ENCODE measurements at regions not wholly inside any gene's neighbourhood (a gene's known extent, or its start where the extent isn't known, plus 50 kb on each side); places are given as distances from the start of the nearest gene placed in this dataset.

DNA sequence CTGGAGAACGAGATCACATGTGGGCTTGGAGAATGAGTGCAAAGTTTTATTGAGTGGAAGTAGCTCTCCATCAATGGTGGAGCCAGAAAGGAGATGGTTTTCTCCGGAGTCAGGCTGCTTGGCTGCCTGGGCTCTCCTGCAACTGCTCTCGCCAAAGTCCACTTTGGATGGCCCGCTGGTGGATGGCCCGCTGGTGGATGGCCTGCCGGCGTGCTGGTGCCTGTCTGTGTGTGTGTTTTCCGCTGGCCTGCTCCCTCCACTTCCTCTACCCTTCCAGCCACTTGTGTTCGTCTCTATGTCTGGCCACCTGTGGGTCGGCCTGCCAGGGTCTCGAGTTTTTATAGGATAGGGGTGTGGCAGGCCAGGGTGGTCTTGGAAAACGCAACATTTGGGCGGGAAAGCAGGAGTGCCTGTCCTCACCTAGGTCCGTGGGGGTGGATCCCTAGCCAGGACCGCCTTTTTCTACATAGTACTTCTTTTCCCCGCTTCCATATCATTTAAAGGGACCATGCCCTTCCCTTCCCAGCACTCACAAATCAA lies 1292.1 kb upstream of the PIK3C3 start:
- DNase-seq (ENCODE audit: low read depth in 2 of 2) = no peak

- DNase-seq (ENCODE audit: low read depth in 2 of 2) = no peak
Observed at GRCh38 chr18:40653682-40654081, 1301.4 kb upstream of the PIK3C3 start.

DNA sequence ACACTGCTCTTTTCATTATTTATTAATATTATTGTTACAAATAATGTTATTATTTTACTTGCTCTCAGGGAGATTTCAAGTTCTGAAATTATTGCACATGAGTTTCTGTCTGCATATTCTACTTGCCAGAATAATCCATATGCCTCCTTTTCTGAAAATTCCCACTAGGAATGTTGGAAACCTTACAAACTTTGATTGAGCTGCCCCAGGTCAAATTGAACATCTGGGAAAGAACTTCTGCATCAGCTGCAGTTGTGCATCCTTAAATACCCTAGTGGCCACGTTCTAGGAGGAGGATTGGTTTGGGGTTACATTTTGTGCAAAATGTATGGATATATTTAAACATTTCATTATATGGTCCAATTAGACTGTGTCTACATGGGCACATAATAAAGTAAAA lies 1302.7 kb upstream of the PIK3C3 start:
- DNase-seq (ENCODE audit: low read depth in 2 of 2) = no peak

GRCh38 chr18:40651163-40651562 lies 1303.9 kb upstream of the PIK3C3 start:
- DNase-seq (ENCODE audit: low read depth in 2 of 2) = no peak

- no peak for DNase-seq (ENCODE audit: low read depth in 2 of 2)
Observed at GRCh38 chr18:40642692-40643229, 1312.3 kb upstream of the PIK3C3 start.

GRCh38 chr18:40631319-40631718 lies 1323.7 kb upstream of the PIK3C3 start:
- DNase-seq (ENCODE audit: low read depth in 2 of 2) = no peak

DNA sequence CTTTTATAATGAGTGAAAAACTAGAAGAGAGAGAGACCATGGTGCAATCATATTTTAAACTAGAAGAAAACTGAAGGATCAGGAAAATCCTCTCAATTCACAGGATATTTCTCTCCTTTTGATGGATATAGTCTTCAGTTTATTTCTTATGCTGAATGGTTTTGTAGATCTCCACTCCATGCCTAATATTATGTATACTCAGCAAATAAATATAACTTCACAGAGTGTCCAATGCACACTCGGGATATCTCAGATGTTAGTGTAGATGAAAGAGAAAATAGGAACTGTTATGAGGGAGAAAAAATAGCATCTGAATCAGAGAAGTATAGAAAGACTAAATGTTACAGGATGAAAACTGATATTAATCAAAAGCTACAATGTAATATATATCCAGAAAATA lies 1324.5 kb upstream of the PIK3C3 start:
- DNase-seq (ENCODE audit: low read depth in 2 of 2) = no peak

DNA sequence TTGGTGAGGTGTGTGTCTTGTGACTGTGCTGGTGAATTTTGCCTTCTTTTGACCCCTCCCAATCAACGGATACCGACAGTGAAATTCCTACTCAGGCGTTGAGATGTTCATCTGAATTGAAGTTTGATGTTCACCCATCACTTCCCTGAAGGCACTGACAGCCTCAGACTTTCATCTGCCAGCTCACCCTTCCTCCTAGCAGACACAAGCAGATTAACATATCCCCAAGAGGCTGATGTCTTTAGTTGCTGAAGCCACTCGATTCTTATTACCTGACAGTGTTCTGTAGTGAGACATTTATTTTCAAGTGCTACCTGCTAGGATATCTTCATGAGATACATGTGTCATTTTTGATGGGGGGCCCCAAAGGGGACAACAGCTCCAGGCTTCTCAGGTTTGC lies 1330.1 kb upstream of the PIK3C3 start:
- no peak for DNase-seq (ENCODE audit: low read depth in 2 of 2)

DNA sequence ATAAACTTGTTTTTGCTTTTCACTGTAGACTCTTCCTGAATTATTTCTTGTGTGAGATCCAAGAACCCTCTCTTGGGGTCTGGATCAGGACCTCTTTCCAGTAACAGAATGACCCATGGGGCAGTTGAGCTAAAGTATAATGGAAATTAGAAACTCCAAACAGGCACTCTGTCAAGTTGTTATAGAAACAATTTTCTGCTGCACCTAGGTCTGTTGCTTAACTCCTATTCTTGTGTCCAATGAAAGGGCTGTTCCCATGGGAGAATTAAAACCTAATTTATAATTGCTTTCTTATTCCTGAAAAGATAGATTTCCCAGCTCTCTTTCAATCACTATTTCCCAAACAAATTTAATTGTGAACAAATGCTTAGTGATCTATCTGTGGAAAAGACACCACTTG lies 1341.3 kb upstream of the PIK3C3 start:
- no peak for DNase-seq (ENCODE audit: low read depth in 2 of 2)

DNA sequence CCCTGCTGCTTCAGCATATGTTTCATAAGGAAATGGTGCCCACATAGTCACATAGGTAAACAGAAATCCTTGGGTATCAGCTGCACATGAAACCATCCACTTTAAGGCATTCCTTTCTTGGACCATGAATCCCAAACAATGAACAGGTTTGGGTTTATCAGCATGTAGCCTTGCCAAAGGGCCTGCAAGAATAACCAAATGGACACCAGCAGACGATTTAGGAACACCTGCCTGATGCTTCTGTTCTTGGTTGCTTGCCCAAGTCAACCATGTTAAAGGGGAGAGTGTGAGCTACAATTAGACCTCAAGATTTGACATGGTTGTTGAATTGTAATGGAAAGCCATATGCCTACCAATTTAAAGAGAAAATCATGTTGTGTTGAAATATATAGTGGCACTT lies 1342.7 kb upstream of the PIK3C3 start:
- DNase-seq (ENCODE audit: low read depth in 2 of 2) = no peak

GRCh38 chr18:40608226-40608625 lies 1346.8 kb upstream of the PIK3C3 start:
- no peak for DNase-seq (ENCODE audit: low read depth in 2 of 2)

GRCh38 chr18:40607542-40608148 lies 1347.4 kb upstream of the PIK3C3 start:
- no peak for DNase-seq (ENCODE audit: low read depth in 2 of 2)

DNA sequence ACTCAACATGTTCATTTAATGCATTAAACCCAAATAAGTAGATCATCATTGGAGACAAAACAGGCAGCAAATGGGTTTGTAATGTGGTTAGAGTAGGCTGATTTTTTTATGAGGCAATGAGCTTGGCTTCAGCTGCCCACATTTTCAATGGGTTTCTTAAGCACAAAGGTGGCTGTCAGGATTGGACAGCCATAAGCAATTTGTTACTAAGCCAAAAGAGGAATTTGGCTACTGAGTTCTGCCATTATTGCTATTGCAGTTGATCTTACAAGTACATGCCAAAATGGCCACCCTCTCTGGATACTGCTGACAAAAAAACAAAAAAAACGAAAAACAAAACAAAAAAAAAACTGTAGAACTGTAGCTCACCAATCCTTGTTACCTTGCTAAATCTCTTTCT lies 1348.0 kb upstream of the PIK3C3 start:
- no peak for DNase-seq (ENCODE audit: low read depth in 2 of 2)

DNA sequence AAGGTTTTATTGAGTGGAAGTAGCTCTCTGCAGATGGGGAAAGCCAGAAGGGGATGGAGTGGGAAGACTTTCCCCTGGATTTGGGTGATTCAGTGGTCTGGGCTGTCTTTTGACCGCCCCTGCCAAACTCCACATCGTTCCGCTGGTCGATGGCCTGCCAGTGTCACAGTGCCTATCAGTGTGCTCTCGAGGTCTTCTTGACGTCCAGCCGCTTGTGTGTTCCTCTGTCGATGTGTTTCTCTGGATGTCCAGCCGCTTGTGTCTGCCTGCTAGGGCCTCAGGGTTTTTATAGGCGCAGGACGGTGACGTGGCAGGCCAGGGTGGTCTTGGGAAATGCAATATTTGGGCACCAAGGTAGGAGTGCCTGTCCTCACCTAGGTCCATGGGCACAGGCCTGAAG lies 1371.4 kb upstream of the PIK3C3 start:
- no peak for DNase-seq (ENCODE audit: low read depth in 2 of 2)

DNA sequence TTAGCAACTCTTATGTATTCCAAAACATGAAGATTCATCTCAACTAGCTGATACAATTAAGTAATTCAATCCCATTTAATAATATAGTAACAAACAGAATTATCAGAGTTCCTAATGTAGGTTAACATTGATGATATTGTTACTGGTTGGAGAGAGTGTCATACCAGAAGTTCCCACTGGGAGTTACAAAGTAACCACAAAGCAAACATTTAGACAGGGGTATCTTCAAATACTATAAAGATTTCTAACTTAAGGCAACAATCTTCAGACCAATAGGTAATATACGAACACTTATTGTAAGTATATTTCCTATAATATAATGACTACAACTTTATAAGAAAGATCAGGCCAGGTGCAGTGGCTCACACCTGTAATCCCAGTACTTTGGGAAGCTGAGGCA lies 1372.9 kb upstream of the PIK3C3 start:
- no peak for DNase-seq (ENCODE audit: low read depth in 2 of 2)

DNA sequence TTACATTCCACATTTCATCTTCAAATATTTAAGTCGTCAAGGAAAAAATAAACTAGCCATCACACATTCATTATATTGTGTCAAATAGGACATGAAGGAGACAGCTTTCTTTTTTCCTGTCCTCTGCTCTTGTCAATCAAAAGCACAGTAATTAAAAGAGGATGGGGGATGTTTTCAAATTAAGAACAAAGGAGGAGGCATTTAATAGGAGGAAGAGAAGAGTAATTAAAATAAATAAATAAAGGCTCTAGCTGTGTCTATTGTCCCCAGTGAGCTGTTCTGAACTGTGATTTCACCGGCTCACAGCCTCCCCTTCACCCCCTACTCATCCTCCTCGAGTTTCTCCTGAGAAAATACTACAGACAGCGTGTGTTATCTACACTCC lies 1377.1 kb upstream of the PIK3C3 start:
- DNase-seq (ENCODE audit: low read depth in 2 of 2) = no peak

DNA sequence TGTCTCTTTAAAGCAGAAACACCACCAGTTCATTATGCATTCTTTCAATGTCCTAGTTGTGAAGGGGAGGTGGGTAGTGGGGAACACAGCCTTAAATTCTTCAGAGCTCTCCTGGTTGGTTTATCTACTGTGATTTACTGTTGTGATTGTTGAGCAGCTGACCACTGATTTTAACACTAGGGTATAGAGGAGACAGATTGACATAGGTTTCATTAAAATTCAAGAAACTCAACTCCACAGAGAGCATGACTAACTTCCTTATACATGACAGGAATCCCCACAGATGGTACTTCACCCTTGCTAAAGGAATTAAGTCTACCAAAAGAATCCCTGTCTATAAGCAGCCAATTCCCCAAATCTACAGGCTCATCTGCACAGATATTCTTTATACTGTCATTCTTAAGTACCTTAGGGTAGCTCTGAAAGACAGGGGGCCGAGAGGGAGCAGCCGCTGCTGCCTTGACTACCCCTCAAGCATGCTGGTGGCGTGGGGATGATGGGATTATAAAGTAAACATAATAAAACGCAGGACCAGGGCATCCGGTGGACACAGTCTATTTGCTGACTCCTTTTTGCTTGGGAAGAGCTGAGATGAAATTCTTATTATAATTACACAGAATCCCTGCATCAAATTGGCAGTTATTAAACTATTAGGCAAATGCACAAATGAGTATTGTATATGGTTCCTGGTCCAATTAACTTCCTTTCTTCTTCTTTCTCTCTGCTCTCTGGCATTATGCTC lies 1377.6 kb upstream of the PIK3C3 start:
- no peak for DNase-seq (ENCODE audit: low read depth in 2 of 2)

GRCh38 chr18:40576507-40577115 lies 1378.4 kb upstream of the PIK3C3 start:
- no peak for DNase-seq (ENCODE audit: low read depth in 2 of 2)

GRCh38 chr18:40570615-40571014 lies 1384.4 kb upstream of the PIK3C3 start:
- no peak for DNase-seq (ENCODE audit: low read depth in 2 of 2)

GRCh38 chr18:40569605-40570004 lies 1385.4 kb upstream of the PIK3C3 start:
- DNase-seq (ENCODE audit: low read depth in 2 of 2) = no peak

DNA sequence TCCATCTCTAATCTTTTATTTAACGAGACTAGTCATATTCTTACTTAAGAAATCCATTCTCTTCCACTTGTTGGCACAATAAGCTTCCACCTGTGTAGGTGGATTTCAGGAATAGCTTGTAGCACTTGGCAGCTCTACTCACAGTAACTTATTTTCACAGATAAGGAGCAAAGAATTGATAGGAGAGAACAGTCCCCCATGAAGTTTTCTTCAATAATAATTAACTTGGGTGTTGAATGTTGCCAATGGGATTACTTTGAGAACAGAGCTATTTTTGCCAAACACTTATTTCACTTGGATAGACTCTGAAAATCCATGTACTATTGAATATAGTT lies 1388.6 kb upstream of the PIK3C3 start:
- no peak for DNase-seq (ENCODE audit: low read depth in 2 of 2)

DNA sequence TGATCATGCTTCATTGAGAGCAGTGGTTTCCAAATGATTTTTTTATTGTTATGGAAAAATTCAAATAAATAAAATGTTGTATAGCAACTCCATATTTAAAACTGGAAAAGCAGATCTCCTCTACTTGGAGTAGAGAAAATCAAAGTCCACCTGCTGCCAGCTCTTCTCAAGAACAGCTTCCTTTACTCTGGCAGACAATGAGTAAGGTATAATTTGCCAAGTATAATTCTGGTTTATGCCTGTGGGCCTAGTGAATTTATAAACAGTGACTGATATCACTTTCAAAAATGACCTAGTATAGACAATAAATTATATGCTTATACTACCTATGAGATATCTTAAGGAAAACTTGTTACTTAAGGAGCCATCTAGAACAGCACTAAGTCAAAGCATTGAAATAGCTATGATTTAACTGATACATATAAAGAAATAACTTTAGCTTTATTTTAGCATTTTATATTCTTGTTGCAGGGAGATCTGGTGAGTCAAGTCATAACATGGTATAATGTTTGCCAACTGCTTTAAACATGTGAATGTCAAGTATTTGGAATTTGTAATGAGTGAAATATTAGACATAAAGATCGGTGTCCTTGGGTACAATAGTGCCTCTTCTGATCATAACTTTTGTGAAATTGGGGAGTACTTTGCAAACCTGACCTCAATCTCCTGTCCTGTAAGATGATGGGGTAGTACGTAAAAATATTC lies 1389.1 kb upstream of the PIK3C3 start:
- no peak for DNase-seq (ENCODE audit: low read depth in 2 of 2)

Data from stimulated activated CD4-positive, alpha-beta T cell treated with anti-CD3 and anti-CD28 coated beads, Interleukin-1b, Interleukin-23, amount 100 ng/mL, for 4 hours (primary cell).